ENCODE measurements at regions not wholly inside any gene's neighbourhood (a gene's known extent, or its start where the extent isn't known, plus 50 kb on each side); places are given as distances from the start of the nearest gene placed in this dataset.

GRCh38 chr3:187558990-187559389 is 111.2 kb downstream of the SST start:
- no peaks in the 10 kb centered on the region for H3K36me3 Mint-ChIP-seq (ENCODE audit: insufficient read depth, unreplicated experiment)
- H3K27ac Mint-ChIP-seq (ENCODE audit: unreplicated experiment), result no peak overlapping the region
- no TSS peak for BruUV-seq (replicated peaks)
- DNase-seq, result no peak
- H3K4me1 ChIP-seq, result no peaks in the 10 kb centered on the region
- H3K36me3 ChIP-seq (ENCODE audit: control insufficient read depth, insufficient read depth, low read length), result no peaks in the 10 kb centered on the region
- peaks cover 7% of the 10 kb centered on the region for H3K4me1 Mint-ChIP-seq (ENCODE audit: low read depth, unreplicated experiment)
- POLR2A ChIA-PET, result no interaction called here
- peaks cover 8% of the 10 kb centered on the region for H3K9me3 Mint-ChIP-seq (ENCODE audit: unreplicated experiment)
- no peak for TF ChIP-seq CTCF (IDR thresholded peaks at IDR 0.05; ENCODE audit: insufficient read depth in 1 of 2, low read depth in 1 of 2, low read length in 1 of 2, severe bottlenecking in 1 of 2, unreplicated experiment in 1 of 2)
- intact Hi-C loops (cut with micrococcal nuclease; ENCODE audit: unreplicated experiment), result no loop called here
- no peaks in the 10 kb centered on the region for H3K9me3 ChIP-seq
- H3K27me3 Mint-ChIP-seq (ENCODE audit: insufficient read depth, unreplicated experiment), result no peaks in the 10 kb centered on the region
- no peak overlapping the region for H3K4me3 ChIP-seq (ENCODE audit: low read depth, low read length)
- CTCF ChIA-PET, result no interaction called here
- H3K27me3 ChIP-seq (replicated peaks; ENCODE audit: control insufficient read depth, insufficient read depth, low read length), result no peaks in the 10 kb centered on the region
- no peak overlapping the region for H3K4me3 Mint-ChIP-seq (ENCODE audit: unreplicated experiment)

GRCh38 chr3:187551416-187551815 is 118.8 kb downstream of the SST start:
- ChIA-PET POLR2A (no interaction called here), CTCF (no interaction called here)
- no peak for TF ChIP-seq CTCF (IDR thresholded peaks at IDR 0.05; ENCODE audit: insufficient read depth in 1 of 2, low read depth in 1 of 2, low read length in 1 of 2, severe bottlenecking in 1 of 2, unreplicated experiment in 1 of 2)
- DNase-seq, result no peak
- H3K9me3 Mint-ChIP-seq (ENCODE audit: unreplicated experiment), result no peaks in the 10 kb centered on the region
- Histone ChIP-seq H3K27me3 (replicated peaks; ENCODE audit: control insufficient read depth, insufficient read depth, low read length) (no peaks in the 10 kb centered on the region), H3K4me1 (no peaks in the 10 kb centered on the region), H3K4me3 (ENCODE audit: low read depth, low read length) (no peak overlapping the region), H3K9me3 (no peaks in the 10 kb centered on the region), H3K36me3 (ENCODE audit: control insufficient read depth, insufficient read depth, low read length) (no peaks in the 10 kb centered on the region)
- H3K27me3 Mint-ChIP-seq (ENCODE audit: insufficient read depth, unreplicated experiment), result peaks cover 6% of the 10 kb centered on the region
- no peaks in the 10 kb centered on the region for H3K36me3 Mint-ChIP-seq (ENCODE audit: insufficient read depth, unreplicated experiment)
- H3K4me3 Mint-ChIP-seq (ENCODE audit: unreplicated experiment), result no peak overlapping the region
- H3K4me1 Mint-ChIP-seq (ENCODE audit: low read depth, unreplicated experiment), result no peaks in the 10 kb centered on the region
- no peak overlapping the region for H3K27ac Mint-ChIP-seq (ENCODE audit: unreplicated experiment)
- BruUV-seq (replicated peaks), result no TSS peak
- intact Hi-C loops (cut with micrococcal nuclease; ENCODE audit: unreplicated experiment), result no loop called here

- BruUV-seq (replicated peaks), result no TSS peak
- CTCF ChIA-PET, result no interaction called here
- Mint-ChIP-seq H3K36me3 (ENCODE audit: insufficient read depth, unreplicated experiment) (no peaks in the 10 kb centered on the region), H3K9me3 (ENCODE audit: unreplicated experiment) (no peaks in the 10 kb centered on the region), H3K27ac (ENCODE audit: unreplicated experiment) (no peak overlapping the region), H3K4me3 (ENCODE audit: unreplicated experiment) (no peak overlapping the region), H3K4me1 (ENCODE audit: low read depth, unreplicated experiment) (no peaks in the 10 kb centered on the region), H3K27me3 (ENCODE audit: insufficient read depth, unreplicated experiment) (peaks cover 8% of the 10 kb centered on the region)
- POLR2A ChIA-PET, result no interaction called here
- no peak for TF ChIP-seq CTCF (IDR thresholded peaks at IDR 0.05; ENCODE audit: insufficient read depth in 1 of 2, low read depth in 1 of 2, low read length in 1 of 2, severe bottlenecking in 1 of 2, unreplicated experiment in 1 of 2)
- H3K36me3 ChIP-seq (ENCODE audit: control insufficient read depth, insufficient read depth, low read length), result no peaks in the 10 kb centered on the region
- intact Hi-C loops (cut with micrococcal nuclease; ENCODE audit: unreplicated experiment), result no loop called here
- no peak for DNase-seq
- no peaks in the 10 kb centered on the region for H3K27me3 ChIP-seq (replicated peaks; ENCODE audit: control insufficient read depth, insufficient read depth, low read length)
- no peaks in the 10 kb centered on the region for H3K4me1 ChIP-seq
- H3K9me3 ChIP-seq, result no peaks in the 10 kb centered on the region
- H3K4me3 ChIP-seq (ENCODE audit: low read depth, low read length), result no peak overlapping the region
These were observed 119.7 kb downstream of the SST start for GRCh38 chr3:187550446-187550845.
